ENCODE measurements at regions not wholly inside any gene's neighbourhood (a gene's known extent, or its start where the extent isn't known, plus 50 kb on each side); places are given as distances from the start of the nearest gene placed in this dataset.
"Not testable (repeated sequence)": the region's sequence is repeated elsewhere in the genome, so short reads cannot be mapped to it uniquely, and the experiment has no call there.

GRCh38 chr6:138655828-138656227, 117.7 kb upstream of the CCDC28A start:
- DNase-seq (ENCODE audit: low read depth in 2 of 3, low spot score in 2 of 3): no peak

- no peak for DNase-seq (ENCODE audit: low read depth in 2 of 3, low spot score in 2 of 3)
Measured at GRCh38 chr6:138656364-138657064, 117.1 kb upstream of the CCDC28A start.

GRCh38 chr6:138657065-138657425, 116.5 kb upstream of the CCDC28A start:
- no peak for DNase-seq (ENCODE audit: low read depth in 2 of 3, low spot score in 2 of 3)

GRCh38 chr6:138659998-138660397, 113.6 kb upstream of the CCDC28A start:
- no peak for DNase-seq (ENCODE audit: low read depth in 2 of 3, low spot score in 2 of 3)

GRCh38 chr6:138662471-138662870, 111.1 kb upstream of the CCDC28A start:
- DNase-seq (ENCODE audit: low read depth in 2 of 3, low spot score in 2 of 3): no peak

GRCh38 chr6:138663892-138664291, 109.7 kb upstream of the CCDC28A start:
- DNase-seq (ENCODE audit: low read depth in 2 of 3, low spot score in 2 of 3): no peak

GRCh38 chr6:138664745-138665144, 108.8 kb upstream of the CCDC28A start:
- no peak for DNase-seq (ENCODE audit: low read depth in 2 of 3, low spot score in 2 of 3)

- DNase-seq (ENCODE audit: low read depth in 2 of 3, low spot score in 2 of 3): no peak
Measured at GRCh38 chr6:138666636-138667035, 106.9 kb upstream of the CCDC28A start.

GRCh38 chr6:138667408-138667807, 106.2 kb upstream of the CCDC28A start:
- no peak for DNase-seq (ENCODE audit: low read depth in 2 of 3, low spot score in 2 of 3)

GRCh38 chr6:138671351-138671750, 102.2 kb upstream of the CCDC28A start:
- peak in 1 of 3 donors; percentile 51 for DNase-seq (ENCODE audit: low read depth in 2 of 3, low spot score in 2 of 3)

- peak in 2 of 3 donors; percentile 24 to 61 for DNase-seq (ENCODE audit: low read depth in 2 of 3, low spot score in 2 of 3)
Measured at GRCh38 chr6:138673346-138674014, 100.1 kb upstream of the CCDC28A start.

- not testable (repeated sequence) for DNase-seq (ENCODE audit: low read depth in 2 of 3, low spot score in 2 of 3)
Measured at GRCh38 chr6:138674444-138674843, 99.1 kb upstream of the CCDC28A start.

GRCh38 chr6:138677538-138677937, 96.0 kb upstream of the CCDC28A start:
- no peak for DNase-seq (ENCODE audit: low read depth in 2 of 3, low spot score in 2 of 3)

- no peak for DNase-seq (ENCODE audit: low read depth in 2 of 3, low spot score in 2 of 3)
Measured at GRCh38 chr6:138678168-138678567, 95.4 kb upstream of the CCDC28A start.

- DNase-seq (ENCODE audit: low read depth in 2 of 3, low spot score in 2 of 3): no peak
Measured at GRCh38 chr6:138680085-138680484, 93.5 kb upstream of the CCDC28A start.

- peak in 1 of 3 donors; percentile 9 for DNase-seq (ENCODE audit: low read depth in 2 of 3, low spot score in 2 of 3)
Measured at GRCh38 chr6:138681627-138682026, 91.9 kb upstream of the CCDC28A start.

- peak in 1 of 3 donors; percentile 32 for DNase-seq (ENCODE audit: low read depth in 2 of 3, low spot score in 2 of 3)
Measured at GRCh38 chr6:138682704-138683527, 90.7 kb upstream of the CCDC28A start.

GRCh38 chr6:138685257-138685656, 88.3 kb upstream of the CCDC28A start:
- DNase-seq (ENCODE audit: low read depth in 2 of 3, low spot score in 2 of 3): peak in 2 of 3 donors; percentile 52 to 68

GRCh38 chr6:138685781-138686180, 87.8 kb upstream of the CCDC28A start:
- no peak for DNase-seq (ENCODE audit: low read depth in 2 of 3, low spot score in 2 of 3)

- no peak for DNase-seq (ENCODE audit: low read depth in 2 of 3, low spot score in 2 of 3)
Measured at GRCh38 chr6:138688580-138688979, 85.0 kb upstream of the CCDC28A start.

- DNase-seq (ENCODE audit: low read depth in 2 of 3, low spot score in 2 of 3): no peak
Measured at GRCh38 chr6:138689849-138690248, 83.7 kb upstream of the CCDC28A start.
